SKM-1 treated with dmso at 0.1 percent for 144 hours (cell line): ENCODE measurements at regions not wholly inside any gene's neighbourhood (a gene's known extent, or its start where the extent isn't known, plus 50 kb on each side); places are given as distances from the start of the nearest gene placed in this dataset.

Source experiments
- DNase-seq: peaks from one replicate; lab custom pipeline; 2025; ENCODE audit not compliant: unreplicated experiment; lab: John Stamatoyannopoulos, UW

- DNase-seq = no peak
Observed at GRCh38 chr10:29141761-29142160, 147.1 kb upstream of the LYZL1 start.

- no peak for DNase-seq
Observed at GRCh38 chr10:29142516-29143314, 146.2 kb upstream of the LYZL1 start.

- DNase-seq = no peak
Observed at GRCh38 chr10:29144126-29144525, 144.7 kb upstream of the LYZL1 start.

- no peak for DNase-seq
Observed at GRCh38 chr10:29146311-29147100, 142.4 kb upstream of the LYZL1 start.

GRCh38 chr10:29150010-29150409 is 138.9 kb upstream of the LYZL1 start:
- DNase-seq = no peak

- DNase-seq = no peak
Observed at GRCh38 chr10:29151005-29151404, 137.9 kb upstream of the LYZL1 start.

- DNase-seq = no peak
Observed at GRCh38 chr10:29157321-29157720, 131.5 kb upstream of the LYZL1 start.

- DNase-seq = no peak
Observed at GRCh38 chr10:29158066-29158465, 130.8 kb upstream of the LYZL1 start.

- DNase-seq = no peak
Observed at GRCh38 chr10:29160150-29160617, 128.7 kb upstream of the LYZL1 start.

GRCh38 chr10:29163746-29164145 is 125.1 kb upstream of the LYZL1 start:
- no peak for DNase-seq

- no peak for DNase-seq
Observed at GRCh38 chr10:29166713-29167112, 122.2 kb upstream of the LYZL1 start.

- no peak for DNase-seq
Observed at GRCh38 chr10:29169021-29169420, 119.8 kb upstream of the LYZL1 start.

- DNase-seq = no peak
Observed at GRCh38 chr10:29171717-29172116, 117.2 kb upstream of the LYZL1 start.

GRCh38 chr10:29174389-29174788 is 114.5 kb upstream of the LYZL1 start:
- DNase-seq = no peak

- no peak for DNase-seq
Observed at GRCh38 chr10:29176845-29177832, 111.7 kb upstream of the LYZL1 start.

GRCh38 chr10:29181936-29182335 is 106.9 kb upstream of the LYZL1 start:
- DNase-seq = no peak

GRCh38 chr10:29183301-29183945 is 105.4 kb upstream of the LYZL1 start:
- DNase-seq = no peak

GRCh38 chr10:29184205-29185000 is 104.5 kb upstream of the LYZL1 start:
- DNase-seq = no peak

- no peak for DNase-seq
Observed at GRCh38 chr10:29185050-29185449, 103.8 kb upstream of the LYZL1 start.

GRCh38 chr10:29186221-29186620 is 102.6 kb upstream of the LYZL1 start:
- DNase-seq = no peak
